ENCODE measurements at regions not wholly inside any gene's neighbourhood (a gene's known extent, or its start where the extent isn't known, plus 50 kb on each side); places are given as distances from the start of the nearest gene placed in this dataset.
"Not testable (repeated sequence)": the region's sequence is repeated elsewhere in the genome, so short reads cannot be mapped to it uniquely, and the experiment has no call there.

DNA sequence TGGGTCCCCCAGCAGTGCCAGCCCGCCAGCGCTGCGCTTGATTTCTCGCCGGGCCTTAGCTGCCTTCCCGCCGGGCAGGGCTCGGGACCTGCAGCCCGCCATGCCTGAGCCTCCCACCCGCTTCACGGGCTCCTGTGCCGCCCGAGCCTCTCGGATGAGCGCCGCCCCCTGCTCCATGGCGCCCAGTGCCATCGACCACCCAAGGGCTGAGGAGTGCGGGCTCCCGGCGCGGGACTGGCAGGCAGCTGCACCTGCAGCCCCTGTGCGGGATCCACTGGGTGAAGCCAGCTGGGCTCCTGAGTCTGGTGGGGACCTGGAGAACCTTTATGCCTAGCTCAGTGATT, 489.8 kb upstream of the ZFP42 start:
- not testable (repeated sequence) for DNase-seq (ENCODE audit: insufficient read length, low spot score); FAIRE-seq

DNA sequence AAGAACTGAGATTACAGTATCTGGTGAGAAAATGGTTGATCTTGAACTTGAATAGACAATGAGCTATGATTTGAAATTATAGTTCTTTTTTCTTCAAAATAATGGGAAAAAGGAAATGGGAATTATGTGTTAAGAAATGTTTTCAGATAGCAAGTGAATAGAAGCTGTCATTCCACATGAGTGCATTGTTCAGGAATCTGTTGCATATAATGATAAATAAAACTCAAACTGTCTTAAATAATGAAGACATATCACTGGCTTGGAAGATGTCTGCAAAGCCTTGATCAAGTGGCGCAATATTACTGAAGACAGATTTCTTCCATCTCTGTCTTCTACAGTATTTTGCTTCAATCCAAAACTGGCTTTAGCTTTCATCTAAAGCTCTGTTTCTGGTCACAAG, 479.3 kb upstream of the ZFP42 start:
- no peak for FAIRE-seq
- no peak for DNase-seq (ENCODE audit: insufficient read length, low spot score)

DNA sequence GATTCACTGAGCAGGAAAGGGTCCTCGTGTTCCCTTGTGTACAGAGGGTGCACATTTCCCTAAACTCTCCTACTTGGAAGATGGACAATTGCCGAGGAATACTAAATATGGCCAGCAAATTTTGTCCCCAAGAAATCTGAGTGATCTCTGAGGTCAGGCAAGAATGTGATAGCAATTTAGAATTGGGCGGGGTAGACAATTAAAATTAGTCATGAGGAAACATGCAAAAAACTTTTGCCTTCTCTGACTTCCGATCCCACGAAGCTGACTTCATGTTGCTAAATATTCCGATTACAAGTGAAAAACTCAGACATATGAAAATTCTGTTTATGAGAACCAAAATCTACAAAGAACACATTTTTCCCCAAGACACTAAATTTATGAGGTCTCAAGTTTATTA, 453.9 kb upstream of the ZFP42 start:
- FAIRE-seq (no peak), DNase-seq (ENCODE audit: insufficient read length, low spot score) (no peak)

DNA sequence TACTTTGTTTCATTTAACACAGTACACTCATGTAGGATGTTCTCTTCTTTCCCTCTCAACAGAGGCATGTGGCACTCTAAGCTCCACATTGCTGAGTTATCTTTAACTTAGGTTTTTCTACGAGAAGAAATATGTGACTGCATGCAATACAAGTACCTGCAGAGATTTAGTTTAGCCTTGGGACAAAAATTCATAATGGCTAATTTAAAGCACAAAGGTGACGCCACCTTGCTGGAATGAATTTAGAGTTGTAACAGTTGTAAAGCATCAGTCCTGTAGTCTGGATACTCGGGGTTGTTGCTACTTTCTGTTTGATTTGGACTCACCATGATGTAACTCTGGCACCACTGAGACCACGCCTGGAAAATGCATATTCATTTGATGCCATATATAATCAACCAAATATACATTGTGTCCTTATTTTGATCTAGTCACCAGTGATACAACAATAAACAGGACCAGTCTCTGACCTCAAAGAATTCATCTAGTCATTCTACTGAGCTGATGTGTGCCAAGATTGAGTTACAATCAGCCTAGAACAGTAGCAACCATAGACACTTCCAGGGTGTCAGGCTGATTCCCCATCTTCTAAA, 451.0 kb upstream of the ZFP42 start:
- FAIRE-seq, result peak; percentile 54
- no peak for DNase-seq (ENCODE audit: insufficient read length, low spot score)

DNA sequence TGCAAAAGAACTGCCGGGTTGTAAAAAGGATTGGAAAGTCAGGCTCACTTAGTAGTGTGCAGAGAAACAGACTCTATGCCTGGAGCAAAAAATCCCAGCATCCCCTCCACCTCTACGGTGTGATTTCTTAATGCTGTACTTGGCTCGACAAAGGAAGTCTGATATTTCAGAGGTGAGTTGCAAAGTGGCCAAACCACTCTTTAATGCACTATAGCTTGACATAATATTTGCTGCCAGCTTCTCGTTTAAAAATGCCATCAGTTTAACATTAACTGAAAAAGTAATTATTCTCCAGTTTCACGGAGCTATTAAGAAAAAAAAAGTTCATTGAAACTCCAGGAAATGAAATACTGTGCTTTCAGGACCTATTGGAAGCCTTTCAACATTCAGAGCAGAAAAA, 448.3 kb upstream of the ZFP42 start:
- no peak for DNase-seq (ENCODE audit: insufficient read length, low spot score)
- FAIRE-seq, result no peak

DNA sequence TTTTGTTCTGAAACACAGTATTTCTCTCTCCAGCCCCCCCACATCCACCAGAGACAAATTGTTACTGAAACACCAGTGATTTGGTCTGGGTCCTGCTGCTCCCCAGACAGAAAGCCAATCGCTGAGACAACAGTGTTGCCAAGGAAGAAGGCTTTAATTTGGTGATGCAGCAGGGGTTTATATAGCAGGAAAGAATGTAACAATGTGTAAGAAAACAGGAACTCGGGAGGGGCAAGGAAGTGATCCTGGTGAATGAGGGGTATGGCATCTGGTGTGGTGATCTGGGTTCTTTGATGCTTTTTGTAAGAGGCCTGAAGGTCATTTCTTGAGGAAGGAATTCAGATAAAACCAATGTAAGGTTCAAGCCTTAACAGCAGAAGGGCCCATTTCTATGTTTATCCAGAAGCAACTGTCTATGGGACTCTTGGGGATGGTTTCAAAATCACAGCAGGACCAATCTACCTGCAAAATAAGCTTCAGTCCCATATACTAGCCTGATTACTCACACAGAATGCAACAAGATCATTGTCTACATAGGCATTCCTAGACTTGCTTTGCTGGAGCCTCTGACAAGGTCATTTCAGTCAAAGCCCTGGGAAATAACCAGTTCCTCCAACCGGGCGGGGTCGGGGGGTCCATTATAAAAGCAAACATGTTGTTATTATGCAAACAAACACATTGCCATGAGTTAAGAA, 445.2 kb upstream of the ZFP42 start:
- DNase-seq (ENCODE audit: insufficient read length, low spot score) (no peak), FAIRE-seq (peak; percentile 68)

DNA sequence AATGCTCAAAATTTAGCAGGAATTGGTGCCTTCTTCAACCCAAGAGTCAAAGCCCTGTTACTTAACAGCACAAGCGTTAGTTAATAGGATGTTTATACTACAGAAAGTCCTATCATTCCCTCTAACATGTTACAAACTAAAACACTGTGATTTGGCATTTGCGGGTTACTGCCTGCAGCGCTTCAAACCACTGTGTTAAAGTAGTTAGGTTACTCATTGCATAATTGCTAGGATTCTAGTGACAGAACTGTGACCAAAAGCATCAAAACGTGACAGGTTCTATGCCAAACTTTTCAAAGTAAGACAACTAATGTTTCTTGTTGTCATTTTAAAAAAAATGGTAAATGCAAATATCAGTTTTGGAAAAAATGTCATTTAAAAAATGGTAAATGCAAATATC, 442.8 kb upstream of the ZFP42 start:
- DNase-seq (ENCODE audit: insufficient read length, low spot score), result no peak
- no peak for FAIRE-seq

DNA sequence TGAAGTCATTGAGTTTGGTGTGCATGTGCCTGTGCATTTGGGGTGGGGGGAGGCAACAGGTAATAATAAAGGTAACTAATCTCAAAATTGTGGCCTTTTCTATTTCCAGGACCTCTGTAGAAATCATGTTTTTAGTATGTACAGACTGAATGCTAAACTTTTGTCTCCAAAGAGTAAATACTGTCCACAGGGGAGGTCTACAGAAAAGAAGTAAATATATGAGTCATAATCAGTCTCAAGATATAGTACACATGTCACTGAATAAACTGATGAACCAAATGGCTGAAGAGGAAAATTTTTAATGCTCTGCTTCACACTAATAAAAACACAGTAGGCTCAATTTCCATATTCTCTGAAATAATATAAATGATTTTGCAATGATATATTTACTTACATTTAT, 440.4 kb upstream of the ZFP42 start:
- no peak for FAIRE-seq

DNA sequence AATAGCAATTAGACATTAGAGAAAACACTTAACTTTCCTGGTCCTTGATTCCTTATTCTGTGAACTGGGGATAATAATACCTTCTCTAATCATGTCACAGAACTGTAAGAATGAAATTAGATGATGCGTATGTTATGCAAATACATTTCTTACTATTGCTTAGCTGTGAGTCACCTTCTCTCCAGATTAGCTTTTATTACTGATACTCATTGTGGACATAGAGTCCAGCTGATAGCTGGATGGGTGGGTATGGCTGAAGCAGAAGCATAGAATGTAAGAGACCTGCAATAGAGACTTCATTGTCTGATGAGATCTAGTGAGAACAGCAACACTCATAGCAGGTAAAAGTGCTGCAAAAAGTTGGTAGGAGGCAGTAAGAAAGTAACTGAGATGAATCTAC, 437.2 kb upstream of the ZFP42 start:
- FAIRE-seq, result no peak
- DNase-seq (ENCODE audit: insufficient read length, low spot score), result no peak

More for the DNA sequence above, 440.4 kb upstream of the ZFP42 start:
- no peak for DNase-seq (ENCODE audit: insufficient read length, low spot score)

DNA sequence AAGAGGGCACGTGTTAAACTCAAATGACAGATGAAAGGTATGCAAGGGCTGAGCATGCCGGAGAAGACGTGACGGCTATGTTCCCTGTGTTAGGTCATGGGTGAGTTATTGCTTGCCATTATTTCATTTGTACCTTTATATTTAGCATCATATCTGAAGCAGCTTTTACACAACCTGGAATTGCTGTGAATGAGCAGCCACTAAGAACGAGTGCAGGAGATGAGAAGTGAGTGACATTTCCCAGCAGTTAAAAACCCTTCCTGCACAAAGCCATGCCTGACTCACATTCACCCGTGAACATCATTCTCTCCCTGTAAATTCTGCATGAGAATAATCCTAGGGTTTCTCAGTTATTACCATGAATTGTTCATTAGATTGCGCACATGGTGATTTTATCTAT, 433.2 kb upstream of the ZFP42 start:
- FAIRE-seq (no peak), DNase-seq (ENCODE audit: insufficient read length, low spot score) (no peak)

DNA sequence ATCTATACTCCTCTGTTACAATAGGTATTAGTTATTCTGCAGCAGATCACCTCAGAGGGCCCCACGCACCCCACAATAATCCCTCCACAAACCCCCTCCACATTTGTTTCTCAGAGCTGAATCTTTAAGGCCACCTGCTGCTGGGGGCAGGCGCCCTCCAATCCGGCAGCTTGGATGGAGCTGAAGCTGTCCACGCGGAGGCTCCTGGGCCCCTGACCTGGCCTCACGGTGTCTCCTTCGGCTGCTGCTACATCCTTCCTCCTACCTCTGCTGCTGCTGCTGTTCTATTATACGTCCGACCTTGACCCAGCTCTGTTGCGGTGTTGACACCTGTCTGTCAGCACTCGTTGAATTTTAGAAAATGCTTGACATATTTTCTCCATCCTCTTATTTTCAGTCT, 430.2 kb upstream of the ZFP42 start:
- FAIRE-seq (no peak), DNase-seq (ENCODE audit: insufficient read length, low spot score) (no peak)

DNA sequence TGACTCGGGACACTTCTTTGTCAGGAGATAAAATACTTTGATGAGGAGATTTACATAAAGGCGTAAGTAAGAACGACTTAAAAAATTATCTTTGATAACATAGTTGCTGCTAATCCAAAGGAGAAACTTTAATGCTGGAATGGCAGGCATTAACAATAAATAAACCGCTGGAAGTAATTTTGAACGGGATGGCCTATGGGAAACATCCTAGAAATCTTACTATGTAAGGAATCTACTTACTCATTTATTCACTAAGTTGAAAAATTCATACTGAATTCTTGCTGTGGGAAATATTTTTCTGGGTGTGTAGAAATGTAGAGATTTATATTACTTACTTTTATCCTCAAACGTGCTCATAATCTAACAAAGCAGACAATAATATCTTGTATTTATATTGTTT, 425.7 kb upstream of the ZFP42 start:
- DNase-seq (ENCODE audit: insufficient read length, low spot score) (no peak), FAIRE-seq (no peak)

DNA sequence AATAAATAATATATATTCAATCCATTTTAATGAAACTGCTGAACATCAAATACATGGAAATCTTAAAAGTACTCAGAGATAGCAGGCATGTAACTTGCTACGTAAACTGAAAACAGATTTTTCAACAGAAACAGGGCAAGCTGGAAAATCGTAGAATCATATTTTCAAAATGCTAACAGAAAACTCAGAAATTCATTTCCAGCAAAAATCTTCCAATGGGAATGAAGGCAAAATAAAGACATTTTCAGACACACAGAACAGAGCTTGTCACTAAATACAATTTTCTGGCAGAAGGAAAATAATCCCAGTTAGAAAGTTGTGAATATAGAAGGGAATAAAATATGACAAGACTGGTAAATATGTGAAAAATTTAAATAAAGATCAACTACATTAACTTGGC, 419.9 kb upstream of the ZFP42 start:
- FAIRE-seq (no peak), DNase-seq (ENCODE audit: insufficient read length, low spot score) (no peak)

DNA sequence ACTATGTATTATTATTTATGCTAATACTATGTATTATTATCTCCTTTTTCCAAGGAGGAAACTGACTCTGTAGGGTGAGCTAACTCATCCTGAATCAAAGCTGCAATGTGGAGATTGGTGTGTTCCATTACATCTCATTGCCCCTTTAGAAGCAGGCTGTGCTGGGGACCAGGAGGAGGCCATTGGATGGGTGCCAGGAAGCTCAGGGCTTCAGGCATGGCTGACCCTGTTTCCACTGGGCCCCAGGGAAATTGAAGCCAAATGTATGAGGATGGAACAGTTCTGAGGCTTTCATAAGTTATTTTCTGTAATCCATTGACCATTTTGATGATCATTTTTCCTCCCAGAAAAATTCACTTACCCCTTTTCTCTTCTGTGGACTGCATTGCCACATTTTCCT, 418.8 kb upstream of the ZFP42 start:
- FAIRE-seq, result no peak
- DNase-seq (ENCODE audit: insufficient read length, low spot score), result no peak

DNA sequence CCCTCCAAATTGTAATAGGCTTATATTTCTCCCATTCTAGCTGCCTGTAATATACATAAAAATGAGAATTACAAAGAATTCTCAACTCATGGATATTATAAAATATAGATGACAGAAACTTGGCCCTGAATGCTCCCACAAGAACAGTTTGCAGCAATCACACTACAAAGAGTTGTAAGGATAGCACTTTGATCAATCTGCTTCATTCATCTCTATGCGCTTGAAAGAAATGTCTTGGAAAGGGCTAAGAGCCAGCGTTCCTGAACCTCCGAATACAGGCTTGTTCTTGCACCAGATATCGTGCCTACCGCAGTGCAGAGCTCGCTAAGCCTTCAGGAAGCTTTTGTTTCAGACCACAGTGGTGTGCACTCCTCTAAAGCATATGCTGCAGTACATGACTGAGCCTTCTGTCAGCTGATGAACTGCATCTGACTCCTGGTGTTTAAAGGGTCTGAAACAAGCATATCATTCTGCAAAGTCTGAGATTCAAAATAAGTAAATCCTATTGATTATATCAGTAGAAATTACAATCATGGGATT, 417.6 kb upstream of the ZFP42 start:
- DNase-seq (ENCODE audit: insufficient read length, low spot score), result no peak

DNA sequence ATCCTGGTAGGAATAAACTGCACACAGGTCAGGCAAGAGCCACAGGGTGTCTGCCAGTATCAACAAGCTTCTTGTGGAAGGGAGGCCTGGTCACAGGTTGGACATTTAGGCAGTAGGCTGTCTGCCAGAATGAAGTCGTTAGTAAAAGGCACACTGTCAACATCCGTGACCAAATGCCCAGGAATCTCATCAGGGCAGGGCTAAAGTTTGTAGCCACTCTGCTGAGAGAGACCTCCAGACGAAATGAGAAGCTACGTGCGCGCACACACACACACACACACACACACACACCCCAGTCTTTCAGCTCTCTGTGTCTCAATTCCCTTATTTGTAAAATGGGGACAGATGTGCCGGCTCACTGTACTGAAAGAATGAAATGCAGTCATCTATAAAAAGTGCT, 408.7 kb upstream of the ZFP42 start:
- FAIRE-seq, result no peak
- no peak for DNase-seq (ENCODE audit: insufficient read length, low spot score)

More for the DNA sequence above, 417.6 kb upstream of the ZFP42 start:
- no peak for FAIRE-seq

DNA sequence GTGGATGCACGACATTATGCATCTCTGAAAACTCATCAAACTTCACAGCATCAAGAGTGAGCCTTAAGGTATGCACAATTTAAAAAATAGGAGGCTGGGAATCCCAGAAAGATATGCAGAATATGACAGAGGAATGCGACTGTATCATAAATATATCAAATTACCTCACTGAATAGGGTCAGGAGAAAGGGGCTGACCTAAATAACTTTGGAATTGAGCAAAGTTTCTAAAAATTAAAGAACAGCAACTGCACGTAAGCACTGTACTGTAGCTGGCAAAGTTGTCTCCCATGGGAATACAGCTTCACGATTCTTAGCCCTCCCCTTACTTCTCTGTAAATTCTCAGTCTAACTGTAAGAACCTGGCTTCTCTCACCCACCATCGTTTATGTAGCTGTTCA, 397.4 kb upstream of the ZFP42 start:
- DNase-seq (ENCODE audit: insufficient read length, low spot score) (no peak), FAIRE-seq (no peak)

DNA sequence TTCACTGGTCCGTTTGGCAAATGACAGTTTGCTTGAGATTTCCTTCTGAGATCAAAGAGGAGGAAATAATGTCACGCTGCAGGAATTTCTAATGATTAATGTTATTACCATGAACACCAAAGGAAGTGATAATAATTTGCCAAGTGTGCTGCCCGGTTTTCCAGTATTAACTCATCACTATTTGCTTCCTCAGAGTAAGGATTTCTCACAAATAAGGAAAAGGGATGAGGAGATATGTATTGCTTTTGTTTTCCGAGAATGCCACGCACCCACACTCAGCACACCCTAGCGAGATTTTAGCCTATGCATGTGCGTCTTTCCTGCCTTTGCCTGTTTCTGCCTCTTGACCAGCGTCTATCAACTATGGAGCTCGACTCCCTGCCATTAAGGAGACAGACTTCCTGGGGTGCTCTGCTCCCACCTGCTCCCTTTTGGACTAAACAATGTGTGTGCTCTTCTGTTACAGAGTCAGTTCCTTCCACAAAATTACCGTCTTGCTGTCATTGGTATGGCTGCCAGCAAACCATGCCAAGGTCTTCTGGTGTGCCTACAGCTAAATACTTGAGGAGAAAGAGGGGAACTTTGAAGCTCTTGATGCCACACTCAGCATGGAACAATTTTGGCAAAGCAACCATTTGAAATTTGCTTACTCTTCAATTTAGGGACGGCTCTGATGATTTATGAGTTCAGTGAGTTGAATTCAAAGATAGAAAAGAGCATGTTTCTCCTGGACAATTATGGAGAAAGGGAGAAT, 393.1 kb upstream of the ZFP42 start:
- FAIRE-seq, result peak; percentile 54

DNA sequence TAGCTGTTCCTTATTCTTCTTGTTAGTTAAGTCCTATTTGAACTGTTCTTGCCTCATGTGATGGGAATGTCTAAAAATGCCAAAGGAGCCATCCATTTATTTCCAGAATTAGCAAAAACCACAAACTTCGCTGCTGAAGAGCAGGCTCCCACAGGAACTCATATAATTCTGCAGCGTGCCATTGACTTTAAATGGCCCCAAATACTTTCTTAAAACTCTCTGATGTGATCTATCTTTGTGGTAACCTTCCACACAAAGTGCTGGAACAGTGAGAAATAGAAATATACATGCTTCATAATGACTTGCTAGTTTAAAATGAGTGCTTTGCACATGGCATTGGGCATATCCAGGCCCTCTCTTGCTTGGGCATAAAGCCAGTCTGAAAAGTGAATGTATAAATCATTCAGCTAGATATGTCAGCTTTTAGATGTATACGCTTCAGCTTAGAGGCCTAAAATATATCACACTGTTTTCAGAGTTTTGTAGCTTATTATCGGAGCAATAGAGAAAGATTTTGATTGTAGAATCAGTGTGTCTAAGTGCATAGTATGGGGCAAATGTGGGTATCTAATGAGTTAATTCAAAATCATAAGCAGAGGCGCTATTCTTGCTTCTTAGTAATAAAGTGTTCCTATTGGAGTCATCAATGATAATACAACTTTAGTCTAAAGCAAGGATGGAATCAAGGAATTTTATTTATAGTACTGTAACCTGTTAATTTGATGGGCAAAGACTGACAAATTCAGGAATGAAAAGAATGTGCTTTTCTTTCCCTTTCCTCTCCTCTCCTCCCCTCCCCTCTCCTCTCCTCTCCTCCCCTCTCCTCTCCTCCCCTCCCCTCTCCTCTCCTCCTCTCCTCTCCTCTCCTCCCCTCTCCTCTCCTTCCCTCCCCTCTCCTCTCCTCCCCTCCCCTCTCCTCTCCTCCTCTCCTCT, 392.2 kb upstream of the ZFP42 start:
- DNase-seq (ENCODE audit: insufficient read length, low spot score) (peak; percentile 7), FAIRE-seq (no peak)

More for the DNA sequence above, 393.1 kb upstream of the ZFP42 start:
- peak; percentile 17 for DNase-seq (ENCODE audit: insufficient read length, low spot score)

DNA sequence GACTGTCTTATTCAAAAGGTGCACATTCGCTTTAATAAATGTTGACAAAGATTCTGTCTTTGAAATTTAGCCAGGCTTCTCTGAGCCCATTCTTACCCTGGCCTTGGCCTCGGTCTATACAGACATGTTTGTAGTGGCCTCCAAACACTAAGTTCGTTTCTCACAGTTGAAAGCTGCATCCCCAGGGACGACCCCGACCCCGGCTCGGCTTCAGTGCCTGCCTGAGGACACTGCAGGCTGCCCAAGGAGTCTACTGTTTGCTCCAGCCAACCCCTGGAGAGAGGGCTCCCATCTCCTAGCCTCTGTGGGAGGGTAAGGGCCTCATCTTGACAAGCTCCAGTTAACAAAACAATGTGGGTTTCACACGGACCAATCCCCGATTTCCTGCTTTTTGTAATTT, 390.6 kb upstream of the ZFP42 start:
- DNase-seq (ENCODE audit: insufficient read length, low spot score) (no peak), FAIRE-seq (no peak)

DNA sequence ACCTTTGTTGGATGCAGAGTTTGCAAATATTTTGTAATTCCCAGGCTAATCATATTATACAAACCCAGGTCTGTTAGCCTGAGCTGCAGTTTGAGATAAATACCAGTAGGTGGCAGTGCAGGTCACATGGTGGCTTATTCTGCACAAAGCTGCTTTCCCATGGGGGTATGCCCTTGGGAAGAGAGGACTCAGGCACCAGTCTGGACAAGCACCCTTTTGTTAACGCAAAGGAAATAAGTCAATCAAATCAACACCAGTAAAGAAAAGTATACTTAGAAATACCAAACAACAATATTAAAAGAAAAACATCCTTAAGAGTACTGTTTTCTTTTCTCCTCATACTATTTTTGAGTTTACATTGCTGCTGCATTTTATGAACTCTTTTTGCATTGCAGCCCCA, 389.0 kb upstream of the ZFP42 start:
- DNase-seq (ENCODE audit: insufficient read length, low spot score), result peak; percentile 56
- peak; percentile 72 for FAIRE-seq

Measured in HTR-8/SVneo (cell line).